Liver (tissue), 8 donors: ENCODE measurements at regions not wholly inside any gene's neighbourhood (a gene's known extent, or its start where the extent isn't known, plus 50 kb on each side); places are given as distances from the start of the nearest gene placed in this dataset.

Experiments used
- DNase-seq: peaks from one replicate; pipeline ENCODE4 v3.0.0-alpha.2; 2017; ENCODE audit warnings: low spot score
- H3K27ac ChIP-seq, 2 donors: one replicate each; pipeline ENCODE4 v1.7.0; 2013; ENCODE audit warnings: inconsistent platforms in 2 of 2, low read length in 2 of 2, control low read depth in 1 of 2, low read depth in 1 of 2, mild to moderate bottlenecking in 1 of 2
- H3K27me3 ChIP-seq, 4 donors: one replicate each; pipeline versions ENCODE4 v1.6.1 to v1.7.0; 2013; ENCODE audit warnings: low read length in 3 of 4, inconsistent platforms in 1 of 4, mild to moderate bottlenecking in 1 of 4, moderate library complexity in 1 of 4; ENCODE audit not compliant: control insufficient read depth in 4 of 4, insufficient read depth in 4 of 4
- H3K36me3 ChIP-seq, 4 donors: one replicate each; pipeline versions ENCODE4 v1.6.1 to v1.7.0; 2013; ENCODE audit warnings: low read length in 3 of 4, mild to moderate bottlenecking in 3 of 4, low read depth in 1 of 4, moderate library complexity in 1 of 4; ENCODE audit not compliant: control insufficient read depth in 4 of 4, insufficient read depth in 3 of 4
- H3K4me1 ChIP-seq, 4 donors: one replicate each; pipeline versions ENCODE4 v1.6.1 to v1.7.0; 2013; ENCODE audit warnings: low read length in 3 of 4, mild to moderate bottlenecking in 3 of 4, moderate library complexity in 1 of 4; ENCODE audit not compliant: control insufficient read depth in 4 of 4, insufficient read depth in 4 of 4
- H3K4me3 ChIP-seq, 3 donors: one replicate each; pipeline versions ENCODE4 v1.6.1 to v1.7.0; 2013; ENCODE audit warnings: low read length in 3 of 3, control low read depth in 1 of 3, low read depth in 1 of 3, mild to moderate bottlenecking in 1 of 3
- H3K9ac ChIP-seq, 2 donors: one replicate each; pipeline ENCODE4 v1.7.0; 2013; ENCODE audit warnings: low read length in 2 of 2, mild to moderate bottlenecking in 2 of 2, moderate library complexity in 2 of 2, control low read depth in 1 of 2, low read depth in 1 of 2
- H3K9me3 ChIP-seq, 4 donors: one replicate each; pipeline versions ENCODE4 v1.6.1 to v1.7.0; 2013; ENCODE audit warnings: low read length in 3 of 4; ENCODE audit not compliant: control insufficient read depth in 4 of 4
- EGR1 ChIP-seq, 2 donors: IDR thresholded peaks; 2 replicates each; pipeline ENCODE4 v1.6.1; 2016 to 2018; ENCODE audit warnings: antibody characterized with exemption in 2 of 2, low read depth in 2 of 2
- FOXA1 ChIP-seq: IDR thresholded peaks from 2 replicates; pipeline ENCODE4 v1.6.1; 2016; ENCODE audit warnings: antibody characterized with exemption
- FOXA2 ChIP-seq: IDR thresholded peaks from 2 replicates; pipeline ENCODE4 v1.6.1; 2016; ENCODE audit warnings: antibody characterized with exemption
- GABPA ChIP-seq, 2 donors: IDR thresholded peaks in 1 of 2; conservative IDR thresholded peaks in 1 of 2; 2 replicates each; pipeline ENCODE4 v1.6.1; 2016; ENCODE audit warnings: antibody characterized with exemption in 2 of 2, mild to moderate bottlenecking in 1 of 2, moderate library complexity in 1 of 2
- HNF4A ChIP-seq, 2 donors: conservative IDR thresholded peaks; 2 replicates each; pipeline ENCODE4 v1.6.1; 2016; ENCODE audit warnings: antibody characterized with exemption in 2 of 2, mild to moderate bottlenecking in 2 of 2
- HNF4G ChIP-seq: IDR thresholded peaks from 2 replicates; pipeline ENCODE4 v1.6.1; 2016; ENCODE audit warnings: antibody characterized with exemption
- NR2F2 ChIP-seq: IDR thresholded peaks from 2 replicates; pipeline ENCODE4 v1.6.1; 2016; ENCODE audit warnings: antibody characterized with exemption
- RAD21 ChIP-seq, 2 donors: IDR thresholded peaks; 2 replicates each; pipeline ENCODE4 v1.6.1; 2016; ENCODE audit warnings: antibody characterized with exemption in 2 of 2, mild to moderate bottlenecking in 2 of 2
- REST ChIP-seq: IDR thresholded peaks from 2 replicates; pipeline ENCODE4 v1.6.1; 2016; ENCODE audit warnings: antibody characterized with exemption, mild to moderate bottlenecking
- RXRA ChIP-seq, 2 donors: IDR thresholded peaks; 2 replicates each; pipeline ENCODE4 v1.6.1; 2017 to 2018; ENCODE audit warnings: antibody characterized with exemption in 2 of 2, mild to moderate bottlenecking in 1 of 2
- SP1 ChIP-seq: IDR thresholded peaks from 2 replicates; pipeline ENCODE4 v1.6.1; 2018; ENCODE audit warnings: antibody characterized with exemption, mild to moderate bottlenecking
- TAF1 ChIP-seq: conservative IDR thresholded peaks from 2 replicates; pipeline ENCODE4 v1.6.1; 2016; ENCODE audit warnings: antibody characterized with exemption, mild to moderate bottlenecking
- YY1 ChIP-seq: IDR thresholded peaks from 2 replicates; pipeline ENCODE4 v1.6.1; 2016; ENCODE audit warnings: antibody characterized with exemption, mild to moderate bottlenecking
- WGBS: extraction: QIAGEN DNeasy Blood & Tissue Kit; methylation state at CpG from one replicate; pipeline ENCODE4 v1.1.7; 2013; 5-methylcytosine and 5-hydroxymethylcytosine counted together
- TF ChIP-seq, protein P1 (sequence below): IDR thresholded peaks from 2 replicates; pipeline ENCODE4 v1.6.1; 2016; ENCODE audit warnings: antibody characterized with exemption
- TF ChIP-seq, protein P2 (sequence below): IDR thresholded peaks from 2 replicates; pipeline ENCODE4 v1.6.1; 2016; ENCODE audit warnings: antibody characterized with exemption
- TF ChIP-seq, protein P3 (sequence below): fragments of 150-350 bp; IDR thresholded peaks from 2 replicates; pipeline ENCODE4 v1.5.1; 2017; ENCODE audit warnings: improper control_type of control experiment, low read depth, low read length; ENCODE audit not compliant: missing input control
- TF ChIP-seq, protein P4 (sequence below): IDR thresholded peaks from 2 replicates; pipeline ENCODE4 v1.6.1; 2016; ENCODE audit warnings: antibody characterized with exemption
- donor health status: healthy.
- donor health status: healthy.
- donor health status: healthy.
- donor health status: healthy.
- donor health status: healthy.

- Histone ChIP-seq H3K9me3 (no peaks in the 10 kb centered on the region), H3K4me3 (no peak overlapping the region), H3K36me3 (no peaks in the 10 kb centered on the region), H3K9ac (no peak overlapping the region), H3K4me1 (no peaks in the 10 kb centered on the region), H3K27ac (no peak overlapping the region), H3K27me3 (no peaks in the 10 kb centered on the region)
- no peak for DNase-seq
- no peak for TF ChIP-seq HNF4G
- TF ChIP-seq, protein P1, sequence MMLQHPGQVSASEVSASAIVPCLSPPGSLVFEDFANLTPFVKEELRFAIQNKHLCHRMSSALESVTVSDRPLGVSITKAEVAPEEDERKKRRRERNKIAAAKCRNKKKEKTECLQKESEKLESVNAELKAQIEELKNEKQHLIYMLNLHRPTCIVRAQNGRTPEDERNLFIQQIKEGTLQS = no peak
- TF ChIP-seq NR2F2 = no peak
- TF ChIP-seq, protein P2, sequence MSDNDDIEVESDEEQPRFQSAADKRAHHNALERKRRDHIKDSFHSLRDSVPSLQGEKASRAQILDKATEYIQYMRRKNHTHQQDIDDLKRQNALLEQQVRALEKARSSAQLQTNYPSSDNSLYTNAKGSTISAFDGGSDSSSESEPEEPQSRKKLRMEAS = no peak
- TF ChIP-seq EGR1 (IDR thresholded peaks at IDR 0.05; ENCODE audit: low read depth in 2 of 2) = no peak
- TF ChIP-seq TAF1 = no peak
- no peak for TF ChIP-seq REST
- TF ChIP-seq, protein P3, sequence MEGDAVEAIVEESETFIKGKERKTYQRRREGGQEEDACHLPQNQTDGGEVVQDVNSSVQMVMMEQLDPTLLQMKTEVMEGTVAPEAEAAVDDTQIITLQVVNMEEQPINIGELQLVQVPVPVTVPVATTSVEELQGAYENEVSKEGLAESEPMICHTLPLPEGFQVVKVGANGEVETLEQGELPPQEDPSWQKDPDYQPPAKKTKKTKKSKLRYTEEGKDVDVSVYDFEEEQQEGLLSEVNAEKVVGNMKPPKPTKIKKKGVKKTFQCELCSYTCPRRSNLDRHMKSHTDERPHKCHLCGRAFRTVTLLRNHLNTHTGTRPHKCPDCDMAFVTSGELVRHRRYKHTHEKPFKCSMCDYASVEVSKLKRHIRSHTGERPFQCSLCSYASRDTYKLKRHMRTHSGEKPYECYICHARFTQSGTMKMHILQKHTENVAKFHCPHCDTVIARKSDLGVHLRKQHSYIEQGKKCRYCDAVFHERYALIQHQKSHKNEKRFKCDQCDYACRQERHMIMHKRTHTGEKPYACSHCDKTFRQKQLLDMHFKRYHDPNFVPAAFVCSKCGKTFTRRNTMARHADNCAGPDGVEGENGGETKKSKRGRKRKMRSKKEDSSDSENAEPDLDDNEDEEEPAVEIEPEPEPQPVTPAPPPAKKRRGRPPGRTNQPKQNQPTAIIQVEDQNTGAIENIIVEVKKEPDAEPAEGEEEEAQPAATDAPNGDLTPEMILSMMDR = no peak
- no peak for TF ChIP-seq YY1
- TF ChIP-seq RXRA (IDR thresholded peaks at IDR 0.05) = no peak
- no peak for TF ChIP-seq FOXA2
- TF ChIP-seq GABPA (IDR thresholded peaks at IDR 0.05 in 1 of 2, conservative IDR thresholded peaks at IDR 0.05 in 1 of 2) = no peak
- TF ChIP-seq HNF4A (conservative IDR thresholded peaks at IDR 0.05) = no peak
- no peak for TF ChIP-seq RAD21 (IDR thresholded peaks at IDR 0.05)
- TF ChIP-seq SP1 = no peak
- TF ChIP-seq FOXA1 = no peak
- TF ChIP-seq, protein P4, sequence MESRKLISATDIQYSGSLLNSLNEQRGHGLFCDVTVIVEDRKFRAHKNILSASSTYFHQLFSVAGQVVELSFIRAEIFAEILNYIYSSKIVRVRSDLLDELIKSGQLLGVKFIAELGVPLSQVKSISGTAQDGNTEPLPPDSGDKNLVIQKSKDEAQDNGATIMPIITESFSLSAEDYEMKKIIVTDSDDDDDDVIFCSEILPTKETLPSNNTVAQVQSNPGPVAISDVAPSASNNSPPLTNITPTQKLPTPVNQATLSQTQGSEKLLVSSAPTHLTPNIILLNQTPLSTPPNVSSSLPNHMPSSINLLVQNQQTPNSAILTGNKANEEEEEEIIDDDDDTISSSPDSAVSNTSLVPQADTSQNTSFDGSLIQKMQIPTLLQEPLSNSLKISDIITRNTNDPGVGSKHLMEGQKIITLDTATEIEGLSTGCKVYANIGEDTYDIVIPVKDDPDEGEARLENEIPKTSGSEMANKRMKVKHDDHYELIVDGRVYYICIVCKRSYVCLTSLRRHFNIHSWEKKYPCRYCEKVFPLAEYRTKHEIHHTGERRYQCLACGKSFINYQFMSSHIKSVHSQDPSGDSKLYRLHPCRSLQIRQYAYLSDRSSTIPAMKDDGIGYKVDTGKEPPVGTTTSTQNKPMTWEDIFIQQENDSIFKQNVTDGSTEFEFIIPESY = no peak
Measured at GRCh38 chr13:87128036-87128435, 543.1 kb upstream of the SLITRK5 start.

- H3K36me3 ChIP-seq = no peaks in the 10 kb centered on the region
- no peak overlapping the region for H3K4me3 ChIP-seq
- no peak overlapping the region for H3K9ac ChIP-seq
- H3K9me3 ChIP-seq = no peaks in the 10 kb centered on the region
- H3K4me1 ChIP-seq = no peaks in the 10 kb centered on the region
- H3K27me3 ChIP-seq = no peaks in the 10 kb centered on the region
- TF ChIP-seq RXRA (IDR thresholded peaks at IDR 0.05) (no peak), HNF4A (conservative IDR thresholded peaks at IDR 0.05) (no peak), EGR1 (IDR thresholded peaks at IDR 0.05; ENCODE audit: low read depth in 2 of 2) (no peak), RAD21 (IDR thresholded peaks at IDR 0.05) (no peak), TAF1 (no peak), FOXA1 (no peak)
- TF ChIP-seq, protein P1 = no peak
- TF ChIP-seq, protein P3 = no peak
- TF ChIP-seq, protein P2 = no peak
- no peak overlapping the region for H3K27ac ChIP-seq
- 83% methylated on average over 2 of the region's 2 CpGs for WGBS
- DNase-seq = no peak
Measured at GRCh38 chr13:87128491-87128890, 542.7 kb upstream of the SLITRK5 start.
